ENCODE measurements at regions not wholly inside any gene's neighbourhood (a gene's known extent, or its start where the extent isn't known, plus 50 kb on each side); places are given as distances from the start of the nearest gene placed in this dataset.

- TF ChIP-seq POLR2AphosphoS5 (IDR thresholded peaks at IDR 0.05), result no peak
- TF ChIP-seq MXI1 (conservative IDR thresholded peaks at IDR 0.05; ENCODE audit: poor library complexity, severe bottlenecking), result no peak
- TF ChIP-seq EP300 (conservative IDR thresholded peaks at IDR 0.05; ENCODE audit: poor library complexity, severe bottlenecking), result no peak
- no peak for TF ChIP-seq RAD21 (conservative IDR thresholded peaks at IDR 0.05)
- TF ChIP-seq SMC3 (conservative IDR thresholded peaks at IDR 0.05; ENCODE audit: poor library complexity), result no peak
- no peak for TF ChIP-seq CTCF (IDR thresholded peaks at IDR 0.05; ENCODE audit: poor library complexity, severe bottlenecking)
Observed at GRCh38 chr2:62291517-62292137, 95.7 kb downstream of the B3GNT2 start.
